ENCODE measurements at regions not wholly inside any gene's neighbourhood (a gene's known extent, or its start where the extent isn't known, plus 50 kb on each side); places are given as distances from the start of the nearest gene placed in this dataset.

- TF ChIP-seq, protein P1, sequence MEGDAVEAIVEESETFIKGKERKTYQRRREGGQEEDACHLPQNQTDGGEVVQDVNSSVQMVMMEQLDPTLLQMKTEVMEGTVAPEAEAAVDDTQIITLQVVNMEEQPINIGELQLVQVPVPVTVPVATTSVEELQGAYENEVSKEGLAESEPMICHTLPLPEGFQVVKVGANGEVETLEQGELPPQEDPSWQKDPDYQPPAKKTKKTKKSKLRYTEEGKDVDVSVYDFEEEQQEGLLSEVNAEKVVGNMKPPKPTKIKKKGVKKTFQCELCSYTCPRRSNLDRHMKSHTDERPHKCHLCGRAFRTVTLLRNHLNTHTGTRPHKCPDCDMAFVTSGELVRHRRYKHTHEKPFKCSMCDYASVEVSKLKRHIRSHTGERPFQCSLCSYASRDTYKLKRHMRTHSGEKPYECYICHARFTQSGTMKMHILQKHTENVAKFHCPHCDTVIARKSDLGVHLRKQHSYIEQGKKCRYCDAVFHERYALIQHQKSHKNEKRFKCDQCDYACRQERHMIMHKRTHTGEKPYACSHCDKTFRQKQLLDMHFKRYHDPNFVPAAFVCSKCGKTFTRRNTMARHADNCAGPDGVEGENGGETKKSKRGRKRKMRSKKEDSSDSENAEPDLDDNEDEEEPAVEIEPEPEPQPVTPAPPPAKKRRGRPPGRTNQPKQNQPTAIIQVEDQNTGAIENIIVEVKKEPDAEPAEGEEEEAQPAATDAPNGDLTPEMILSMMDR (conservative IDR thresholded peaks at IDR 0.05), result no peak
- no peak for TF ChIP-seq EZH2 (IDR thresholded peaks at IDR 0.05; ENCODE audit: low read depth)
These were observed 96.9 kb upstream of the GNAI1 start for GRCh38 chr7:80037689-80038088.
